Pancreas (tissue), 10 donors: ENCODE measurements at regions not wholly inside any gene's neighbourhood (a gene's known extent, or its start where the extent isn't known, plus 50 kb on each side); places are given as distances from the start of the nearest gene placed in this dataset.
"Not testable (repeated sequence)": the region's sequence is repeated elsewhere in the genome, so short reads cannot be mapped to it uniquely, and the experiment has no call there.

Experiments used
- ATAC-seq, 4 donors: fragments of 200-7000 bp; cut with Tn5 transposase; one replicate each; pipeline versions ENCODE4 v1.8.0 to v1.9.1; 2020; ENCODE audit warnings: mild to moderate bottlenecking in 4 of 4, moderate library complexity in 4 of 4
- DNase-seq, 6 donors: peaks; one replicate each; pipeline ENCODE4 v3.0.0-alpha.2; 2020
- FAIRE-seq: peaks from 2 replicates; lab custom pipeline; 2012; peaks lifted over from hg19 to GRCh38; lab: Jason Lieb, UNC
- H3K27ac ChIP-seq, 4 donors: fragments of 200-600 bp; sonication (generic); 1 replicate in 3 of 4; 2 replicates in 1 of 4; pipeline versions ENCODE4 v1.5.0 to v1.8.0; 2020
- H3K27me3 ChIP-seq, 4 donors: fragments of 200-600 bp; one replicate each; pipeline ENCODE4 v1.8.0; 2021
- H3K36me3 ChIP-seq, 3 donors: fragments of 200-600 bp; sonication (generic) in 1 of 3; one replicate each; pipeline versions ENCODE4 v1.5.0 to v1.8.0; 2020 to 2021
- H3K4me1 ChIP-seq, 3 donors: fragments of 200-600 bp; one replicate each; pipeline ENCODE4 v1.8.0; 2021
- H3K4me3 ChIP-seq, 4 donors: fragments of 200-600 bp; sonication (generic) in 2 of 4; one replicate each; pipeline versions ENCODE4 v1.5.0 to v1.8.0; 2020 to 2021
- H3K9me3 ChIP-seq, 4 donors: fragments of 200-600 bp; one replicate each; pipeline ENCODE4 v1.8.0; 2021
- CTCF ChIP-seq, 4 donors: fragments of 200-600 bp; sonication (generic) in 3 of 4; IDR thresholded peaks; one replicate each; pipeline versions ENCODE4 v1.5.0 to v1.8.0; 2021; ENCODE audit warnings: antibody characterized with exemption in 4 of 4
- WGBS, 2 donors: extraction: QIAGEN DNeasy Blood & Tissue Kit; methylation state at CpG; one replicate each; pipeline ENCODE4 v1.1.7; 2013; 5-methylcytosine and 5-hydroxymethylcytosine counted together
- intact Hi-C, 3 donors: fragments of 100-400 bp; cut with DNase I; formaldehyde crosslinking; loops; one replicate each; pipeline versions ENCODE4 v1.11.1 to v1.14.2; 2022
- donor health status: healthy with polysubstance abuse.
- donor health status: DM: no; HTN: no; CAD: no; lungs with moderate emphysema.
- donor health status: DM: no; HTN: no; CAD: no.
- donor health status: control.
- donor health status: control.
- donor health status: Bipolar disorder and iron deficiency.
- donor health status: DM: yes; HTN: yes; CAD: no.
- donor health status: DM: no; HTN: no; CAD: no.
- donor health status: DM: no; HTN: no; CAD: no.
- donor health status: DM: yes; HTN: yes; CAD: no.

- H3K27me3 ChIP-seq: no peaks in the 10 kb centered on the region
- intact Hi-C loops: no loop called here
- no peak overlapping the region for H3K27ac ChIP-seq
- no peaks in the 10 kb centered on the region for H3K36me3 ChIP-seq
- H3K9me3 ChIP-seq: no peaks in the 10 kb centered on the region
- H3K4me1 ChIP-seq: peaks cover 0 to 5% (median 3%) of the 10 kb centered on the region in 3 donors
- no peak for TF ChIP-seq CTCF (IDR thresholded peaks at IDR 0.05)
- WGBS, 2 donors: 86% methylated on average over 1 of the region's 1 CpG
- FAIRE-seq (no peak), DNase-seq (no peak), ATAC-seq (no peak)
- no peak overlapping the region for H3K4me3 ChIP-seq
These were observed 1078.2 kb downstream of the ZPLD1 start for GRCh38 chr3:103513003-103513402.

GRCh38 chr3:103515116-103515515, 1080.3 kb downstream of the ZPLD1 start:
- intact Hi-C loops: no loop called here
- FAIRE-seq (no peak), DNase-seq (no peak), ATAC-seq (no peak)
- H3K27ac ChIP-seq: no peak overlapping the region
- no peak overlapping the region for H3K4me3 ChIP-seq
- 82 to 88% methylated on average over 5 of the region's 5 CpGs for WGBS, 2 donors
- TF ChIP-seq CTCF (IDR thresholded peaks at IDR 0.05): no peak
- H3K36me3 ChIP-seq: no peaks in the 10 kb centered on the region
- H3K4me1 ChIP-seq: peaks cover 0 to 5% (median 3%) of the 10 kb centered on the region in 3 donors
- no peaks in the 10 kb centered on the region for H3K9me3 ChIP-seq
- no peaks in the 10 kb centered on the region for H3K27me3 ChIP-seq

DNA sequence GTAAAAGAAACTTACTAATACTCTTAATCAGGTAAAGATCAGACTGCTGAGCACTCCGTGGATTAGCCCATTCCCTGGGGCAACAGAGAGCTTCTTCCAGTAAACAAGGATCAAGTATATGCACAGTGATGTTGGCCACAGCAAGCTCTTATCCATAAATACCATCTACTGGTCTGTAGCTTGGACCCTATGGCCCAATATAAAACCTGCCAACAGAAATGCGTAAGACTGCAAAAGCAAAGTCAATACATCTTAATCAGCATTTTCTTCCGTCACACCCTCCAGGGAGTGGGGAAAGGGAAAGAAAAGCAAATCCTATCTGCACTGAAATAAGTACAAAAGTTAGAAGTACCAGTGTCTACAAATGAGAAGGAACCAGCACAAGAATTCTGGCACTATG, 1082.1 kb downstream of the ZPLD1 start:
- ATAC-seq: no peak
- WGBS, 2 donors: 83 to 92% methylated on average over 3 of the region's 3 CpGs
- intact Hi-C loops: no loop called here
- no peak for DNase-seq
- no peak for FAIRE-seq
- TF ChIP-seq CTCF (IDR thresholded peaks at IDR 0.05): no peak
- no peaks in the 10 kb centered on the region for H3K27me3 ChIP-seq
- H3K27ac ChIP-seq: no peak overlapping the region
- no peak overlapping the region for H3K4me3 ChIP-seq
- no peaks in the 10 kb centered on the region for H3K9me3 ChIP-seq
- H3K36me3 ChIP-seq: no peaks in the 10 kb centered on the region
- peaks cover 0 to 5% (median under 1%) of the 10 kb centered on the region in 3 donors for H3K4me1 ChIP-seq

DNA sequence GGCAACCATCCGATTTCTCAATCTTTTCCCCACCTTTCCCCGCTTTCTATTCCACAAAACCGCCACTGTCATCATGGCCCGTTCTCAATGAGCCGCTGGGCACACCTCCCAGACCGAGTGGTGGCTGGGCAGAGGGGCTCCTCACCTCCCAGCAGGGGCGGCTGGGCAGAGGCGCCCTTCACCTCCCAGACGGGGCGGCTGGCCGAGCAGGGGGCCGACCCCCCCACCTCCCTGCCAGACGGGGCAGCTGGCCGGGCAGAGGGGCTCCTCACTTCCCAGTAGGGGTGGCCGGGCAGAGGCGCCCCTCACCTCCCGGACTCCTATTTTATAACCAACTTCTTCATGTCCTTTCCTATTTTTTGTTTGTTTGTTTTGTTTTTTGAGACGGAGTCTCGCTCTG, 1096.5 kb downstream of the ZPLD1 start:
- DNase-seq: peak in 1 of 6 donors; percentile 41
- H3K27ac ChIP-seq, H3K36me3 ChIP-seq, H3K9me3 ChIP-seq, H3K27me3 ChIP-seq, FAIRE-seq, intact Hi-C loops, ATAC-seq, H3K4me3 ChIP-seq, H3K4me1 ChIP-seq: not testable (repeated sequence)
- WGBS, 2 donors: 90 to 92% methylated on average over 16 to 19 of the region's 19 CpGs

- Histone ChIP-seq H3K27me3 (no peaks in the 10 kb centered on the region), H3K27ac (no peak overlapping the region), H3K9me3 (no peaks in the 10 kb centered on the region), H3K36me3 (no peaks in the 10 kb centered on the region), H3K4me3 (no peak overlapping the region), H3K4me1 (no peaks in the 10 kb centered on the region)
- WGBS, 2 donors: 90 to 91% methylated on average over 4 of the region's 4 CpGs
- TF ChIP-seq CTCF (IDR thresholded peaks at IDR 0.05): no peak
- ATAC-seq (no peak), DNase-seq (no peak), FAIRE-seq (no peak)
- intact Hi-C loops: no loop called here
These were observed 1098.2 kb downstream of the ZPLD1 start for GRCh38 chr3:103532986-103533385.
